GM12878 (cell line): ENCODE measurements at regions not wholly inside any gene's neighbourhood (a gene's known extent, or its start where the extent isn't known, plus 50 kb on each side); places are given as distances from the start of the nearest gene placed in this dataset.

Source experiments
- BCLAF1 ChIP-seq: fragments of 450-650 bp; IDR thresholded peaks from 2 replicates; pipeline ENCODE4 v1.6.1; 2017; ENCODE audit warnings: antibody characterized with exemption, mild to moderate bottlenecking, moderate library complexity
- CHD2 ChIP-seq: IDR thresholded peaks from 2 replicates; pipeline ENCODE4 v1.6.1; 2011; ENCODE audit warnings: low read depth, low read length, improper control_type of control experiment, borderline replicate concordance
- CTCF ChIP-seq, 3 experiments: IDR thresholded peaks in 2 of 3; conservative IDR thresholded peaks in 1 of 3; 2 replicates each; pipeline ENCODE4 v1.5.1; 2011; ENCODE audit warnings: low read depth in 3 of 3, low read length in 3 of 3, mild to moderate bottlenecking in 3 of 3, control low read depth in 2 of 3, moderate library complexity in 2 of 3, inconsistent platforms in 1 of 3, mixed read lengths in 1 of 3; ENCODE audit not compliant: control insufficient read depth in 2 of 3, insufficient read depth in 1 of 3; ENCODE audit errors: extremely low read depth in 1 of 3
- E4F1 ChIP-seq: fragments of 450-650 bp; IDR thresholded peaks from 2 replicates; pipeline ENCODE4 v1.6.1; 2018; ENCODE audit warnings: borderline replicate concordance, mild to moderate bottlenecking; ENCODE audit not compliant: partially characterized antibody
- EED ChIP-seq: sonication (generic); IDR thresholded peaks from 2 replicates; pipeline ENCODE4 v1.6.1; 2016; ENCODE audit warnings: antibody characterized with exemption, low read depth
- EZH2 ChIP-seq: IDR thresholded peaks from 2 replicates; pipeline ENCODE4 v1.6.1; 2012; ENCODE audit warnings: low read depth, mild to moderate bottlenecking, control low read depth, inconsistent platforms, low read length, borderline replicate concordance; ENCODE audit not compliant: control insufficient read depth
- MAX ChIP-seq: IDR thresholded peaks from 2 replicates; pipeline ENCODE4 v1.6.1; 2012; ENCODE audit warnings: low read depth, low read length, improper control_type of control experiment
- MEF2A ChIP-seq: IDR thresholded peaks from 2 replicates; pipeline ENCODE4 v1.6.1; 2011; ENCODE audit warnings: low read depth, mild to moderate bottlenecking, low read length, moderate library complexity; ENCODE audit not compliant: insufficient read depth
- RBBP5 ChIP-seq: fragments of 200-600 bp; sonication (generic); conservative IDR thresholded peaks from 2 replicates; pipeline ENCODE4 v1.6.1; 2016
- SIN3A ChIP-seq: IDR thresholded peaks from 2 replicates; pipeline ENCODE4 v1.6.1; 2012; ENCODE audit warnings: low read depth, low read length, improper control_type of control experiment
- SP1 ChIP-seq: IDR thresholded peaks from one replicate; pipeline ENCODE4 v1.6.1; 2011; ENCODE audit warnings: low read depth, low read length
- YY1 ChIP-seq: IDR thresholded peaks from 2 replicates; pipeline ENCODE4 v1.6.1; 2011; ENCODE audit warnings: low read depth, mild to moderate bottlenecking, low read length
- ZBTB33 ChIP-seq: fragments of 450-650 bp; IDR thresholded peaks from 2 replicates; pipeline ENCODE4 v1.6.1; 2017; ENCODE audit warnings: mild to moderate bottlenecking

DNA sequence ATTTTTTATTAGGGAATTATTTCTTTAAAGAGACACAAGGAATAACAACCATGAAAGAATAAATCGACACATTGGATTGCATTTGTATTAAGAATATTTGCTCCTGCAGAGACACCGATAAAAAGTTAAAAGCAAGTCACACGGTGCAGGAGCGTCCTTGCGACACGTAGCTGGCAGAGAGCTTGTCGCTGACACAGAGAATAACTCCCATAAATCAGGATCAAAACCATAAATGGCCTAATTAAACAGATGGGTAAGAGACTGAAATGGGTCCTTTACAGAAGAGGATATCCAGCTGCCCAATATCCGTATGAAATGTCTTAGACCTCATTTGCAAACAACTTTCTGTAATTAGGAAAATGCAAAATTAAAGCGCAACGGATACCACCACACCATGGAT lies 126.1 kb upstream of the SNTG2 start:
- TF ChIP-seq YY1 (no peak), EZH2 (no peak), CTCF (IDR thresholded peaks at IDR 0.05 in 2 of 3, conservative IDR thresholded peaks at IDR 0.05 in 1 of 3; ENCODE audit: control insufficient read depth in 2 of 3, extremely low read depth in 1 of 3, insufficient read depth in 1 of 3, low read depth in 3 of 3, low read length in 3 of 3) (no peak), SIN3A (no peak), RBBP5 (no peak), EED (no peak), SP1 (no peak), BCLAF1 (no peak), CHD2 (no peak), ZBTB33 (no peak), MAX (no peak), MEF2A (no peak), E4F1 (no peak)
